IPS-15b (cell line): ENCODE measurements at regions not wholly inside any gene's neighbourhood (a gene's known extent, or its start where the extent isn't known, plus 50 kb on each side); places are given as distances from the start of the nearest gene placed in this dataset.

Source experiments
- H3K27me3 ChIP-seq: one replicate; pipeline ENCODE4 v1.6.1; 2013; ENCODE audit warnings: low read length; ENCODE audit not compliant: control insufficient read depth, insufficient read depth
- H3K36me3 ChIP-seq: one replicate; pipeline ENCODE4 v1.6.1; 2013; ENCODE audit warnings: low read length; ENCODE audit not compliant: control insufficient read depth, insufficient read depth
- H3K4me1 ChIP-seq: one replicate; pipeline ENCODE4 v1.6.1; 2013; ENCODE audit warnings: mild to moderate bottlenecking, low read length; ENCODE audit not compliant: control insufficient read depth, insufficient read depth
- H3K4me3 ChIP-seq: one replicate; pipeline ENCODE4 v1.5.1; 2013; ENCODE audit warnings: low read depth, low read length
- H3K9ac ChIP-seq: one replicate; pipeline ENCODE4 v1.6.1; 2013; ENCODE audit warnings: low read depth, mild to moderate bottlenecking, low read length
- H3K9me3 ChIP-seq: one replicate; pipeline ENCODE4 v1.6.1; 2013; ENCODE audit warnings: mild to moderate bottlenecking, low read length; ENCODE audit not compliant: control insufficient read depth, insufficient read depth

DNA sequence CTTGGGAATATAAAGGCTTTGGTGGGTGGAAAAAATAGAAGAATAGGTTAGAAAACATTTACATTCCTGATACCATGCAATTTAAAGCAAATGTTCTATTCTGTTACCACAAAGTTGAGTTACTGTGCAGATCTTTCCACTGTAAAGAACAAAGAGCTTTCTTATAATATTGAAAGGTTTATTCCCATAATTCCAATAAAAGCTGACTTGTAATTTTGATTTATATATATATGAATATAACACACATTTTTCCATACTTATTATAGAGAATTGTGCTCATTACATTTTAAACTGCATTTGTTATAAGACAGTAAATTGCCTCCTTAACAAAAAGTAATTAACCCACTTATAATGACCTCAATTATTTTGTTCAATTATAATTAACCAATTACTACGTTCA is 135.9 kb downstream of the RNASET2 start:
- Histone ChIP-seq H3K9ac (no peak overlapping the region), H3K4me3 (no peak overlapping the region), H3K9me3 (no peaks in the 10 kb centered on the region), H3K36me3 (no peaks in the 10 kb centered on the region), H3K27me3 (no peaks in the 10 kb centered on the region), H3K4me1 (no peaks in the 10 kb centered on the region)

DNA sequence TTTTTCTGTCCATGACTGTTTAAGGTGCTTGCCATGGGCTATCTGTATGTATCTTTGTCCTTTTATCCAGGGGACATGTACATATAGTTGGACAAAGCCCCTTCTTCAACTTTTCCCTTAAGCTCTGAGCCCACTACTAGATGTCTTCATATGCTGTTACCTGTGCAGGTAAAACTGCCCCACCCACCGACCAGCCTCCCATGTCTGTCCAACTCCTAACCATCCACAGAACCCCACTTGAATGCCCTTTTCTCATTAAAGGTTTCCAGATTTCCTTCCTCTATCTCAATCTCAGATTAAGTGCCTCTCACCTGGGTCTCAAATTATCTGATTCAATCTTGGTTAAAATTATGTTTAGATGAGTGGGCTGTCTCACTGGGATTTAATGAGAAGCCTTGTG is 136.3 kb downstream of the RNASET2 start:
- H3K4me1 ChIP-seq: no peaks in the 10 kb centered on the region
- no peaks in the 10 kb centered on the region for H3K9me3 ChIP-seq
- no peaks in the 10 kb centered on the region for H3K27me3 ChIP-seq
- no peak overlapping the region for H3K9ac ChIP-seq
- no peaks in the 10 kb centered on the region for H3K36me3 ChIP-seq
- H3K4me3 ChIP-seq: no peak overlapping the region

GRCh38 chr6:166815629-166816028 is 140.7 kb downstream of the RNASET2 start:
- no peaks in the 10 kb centered on the region for H3K36me3 ChIP-seq
- no peaks in the 10 kb centered on the region for H3K4me1 ChIP-seq
- no peaks in the 10 kb centered on the region for H3K9me3 ChIP-seq
- no peaks in the 10 kb centered on the region for H3K27me3 ChIP-seq
- no peak overlapping the region for H3K4me3 ChIP-seq
- no peak overlapping the region for H3K9ac ChIP-seq

DNA sequence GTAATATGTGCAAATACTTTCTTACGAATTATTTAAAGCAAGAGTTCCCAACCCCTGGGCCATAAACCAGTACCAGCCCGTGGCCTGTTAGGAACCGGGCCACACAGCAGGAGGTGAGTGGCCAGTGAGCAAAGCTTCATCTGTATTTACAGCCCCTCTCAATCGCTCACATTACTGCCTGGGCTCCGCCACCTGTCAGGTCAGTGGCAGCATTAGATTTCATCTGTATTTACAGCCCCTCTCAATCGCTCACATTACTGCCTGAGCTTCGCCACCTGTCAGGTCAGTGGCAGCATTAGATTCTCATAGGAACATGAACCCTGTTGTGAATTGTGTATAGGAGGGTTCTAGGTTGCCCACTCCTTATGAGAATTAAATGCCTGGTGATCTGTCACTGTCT is 142.0 kb downstream of the RNASET2 start:
- Histone ChIP-seq H3K9ac (no peak overlapping the region), H3K36me3 (no peaks in the 10 kb centered on the region), H3K4me1 (no peaks in the 10 kb centered on the region), H3K9me3 (no peaks in the 10 kb centered on the region), H3K4me3 (no peak overlapping the region), H3K27me3 (no peaks in the 10 kb centered on the region)

GRCh38 chr6:166813461-166813860 is 142.9 kb downstream of the RNASET2 start:
- no peak overlapping the region for H3K4me3 ChIP-seq
- no peaks in the 10 kb centered on the region for H3K27me3 ChIP-seq
- no peaks in the 10 kb centered on the region for H3K36me3 ChIP-seq
- H3K9me3 ChIP-seq: no peaks in the 10 kb centered on the region
- no peak overlapping the region for H3K9ac ChIP-seq
- no peaks in the 10 kb centered on the region for H3K4me1 ChIP-seq

GRCh38 chr6:166810864-166811263 is 145.5 kb downstream of the RNASET2 start:
- Histone ChIP-seq H3K4me1 (no peaks in the 10 kb centered on the region), H3K9me3 (no peaks in the 10 kb centered on the region), H3K4me3 (no peak overlapping the region), H3K36me3 (no peaks in the 10 kb centered on the region), H3K27me3 (no peaks in the 10 kb centered on the region), H3K9ac (no peak overlapping the region)

- Histone ChIP-seq H3K4me3 (no peak overlapping the region), H3K27me3 (no peaks in the 10 kb centered on the region), H3K9ac (no peak overlapping the region), H3K9me3 (no peaks in the 10 kb centered on the region), H3K4me1 (no peaks in the 10 kb centered on the region), H3K36me3 (no peaks in the 10 kb centered on the region)
These were observed 146.6 kb downstream of the RNASET2 start for GRCh38 chr6:166809721-166810120.

DNA sequence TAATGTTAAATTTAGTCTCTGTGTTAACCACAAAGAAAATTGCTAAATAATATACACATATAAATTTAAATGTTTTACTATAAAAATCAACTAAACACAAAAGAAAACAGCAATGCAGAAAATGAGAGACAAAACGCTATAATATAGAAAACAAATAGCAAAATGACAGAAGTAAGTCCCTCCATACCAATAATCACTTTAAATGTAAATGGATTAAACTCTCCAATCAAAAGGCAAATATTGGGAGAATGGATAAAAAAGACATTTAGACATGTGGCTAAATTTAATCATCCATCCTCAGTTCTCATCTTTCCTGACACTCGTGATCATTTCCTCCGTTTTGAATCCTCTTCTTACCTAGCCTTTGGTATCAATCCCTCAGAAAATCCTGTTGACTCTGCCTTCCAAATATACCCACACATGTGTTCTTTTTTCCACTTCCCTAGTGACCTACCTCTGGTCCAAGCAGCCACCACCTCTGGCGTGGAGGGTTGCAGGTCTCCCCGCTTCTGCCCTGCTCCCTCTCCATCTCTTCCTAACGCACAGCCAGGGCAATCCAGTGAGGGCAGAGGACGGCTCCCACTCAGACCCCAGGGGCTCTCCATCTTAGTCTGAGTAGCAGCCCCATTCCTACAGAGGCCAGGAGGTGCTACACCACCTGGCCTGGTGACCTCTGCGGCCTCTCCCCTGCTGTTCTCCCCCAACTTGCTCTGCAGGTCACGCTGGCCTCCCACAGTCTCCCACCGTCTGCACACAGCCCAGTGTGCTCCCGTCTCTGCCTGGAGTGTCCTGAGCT is 149.2 kb downstream of the RNASET2 start:
- H3K4me1 ChIP-seq: no peaks in the 10 kb centered on the region
- no peak overlapping the region for H3K9ac ChIP-seq
- H3K36me3 ChIP-seq: no peaks in the 10 kb centered on the region
- H3K9me3 ChIP-seq: no peaks in the 10 kb centered on the region
- no peak overlapping the region for H3K4me3 ChIP-seq
- no peaks in the 10 kb centered on the region for H3K27me3 ChIP-seq

DNA sequence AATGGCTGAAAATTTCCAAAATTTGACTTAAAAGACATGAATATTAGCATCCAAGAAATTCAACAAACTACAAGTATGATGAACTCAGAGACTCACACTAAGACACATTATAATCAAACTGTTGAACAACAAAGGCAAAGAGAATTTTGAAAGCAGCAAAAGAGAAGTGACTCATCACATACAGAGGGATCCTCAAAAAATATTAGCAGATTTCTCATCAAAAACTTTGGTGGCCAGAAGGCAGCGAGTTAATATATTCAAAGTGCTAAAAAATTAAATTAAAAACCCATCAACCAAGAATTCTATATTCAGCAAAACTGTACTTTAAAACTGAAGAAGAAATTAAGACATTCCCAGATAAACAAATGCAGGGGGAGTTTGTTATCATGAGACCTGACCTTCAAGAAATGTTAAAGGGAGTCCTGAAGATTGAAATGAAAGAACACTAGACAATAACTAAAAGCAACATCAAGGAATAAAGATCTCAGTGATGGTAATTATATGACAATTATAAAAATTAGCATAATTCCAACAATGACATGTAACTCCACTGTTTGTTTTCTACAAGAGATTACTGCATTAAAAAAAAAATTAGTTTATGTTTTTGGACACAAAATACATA is 150.0 kb downstream of the RNASET2 start:
- Histone ChIP-seq H3K36me3 (no peaks in the 10 kb centered on the region), H3K9me3 (no peaks in the 10 kb centered on the region), H3K4me1 (no peaks in the 10 kb centered on the region), H3K27me3 (no peaks in the 10 kb centered on the region), H3K9ac (no peak overlapping the region), H3K4me3 (no peak overlapping the region)

- no peaks in the 10 kb centered on the region for H3K27me3 ChIP-seq
- no peaks in the 10 kb centered on the region for H3K4me1 ChIP-seq
- no peak overlapping the region for H3K4me3 ChIP-seq
- no peaks in the 10 kb centered on the region for H3K9me3 ChIP-seq
- no peaks in the 10 kb centered on the region for H3K36me3 ChIP-seq
- no peak overlapping the region for H3K9ac ChIP-seq
These were observed 152.9 kb downstream of the RNASET2 start for GRCh38 chr6:166803471-166803870.

DNA sequence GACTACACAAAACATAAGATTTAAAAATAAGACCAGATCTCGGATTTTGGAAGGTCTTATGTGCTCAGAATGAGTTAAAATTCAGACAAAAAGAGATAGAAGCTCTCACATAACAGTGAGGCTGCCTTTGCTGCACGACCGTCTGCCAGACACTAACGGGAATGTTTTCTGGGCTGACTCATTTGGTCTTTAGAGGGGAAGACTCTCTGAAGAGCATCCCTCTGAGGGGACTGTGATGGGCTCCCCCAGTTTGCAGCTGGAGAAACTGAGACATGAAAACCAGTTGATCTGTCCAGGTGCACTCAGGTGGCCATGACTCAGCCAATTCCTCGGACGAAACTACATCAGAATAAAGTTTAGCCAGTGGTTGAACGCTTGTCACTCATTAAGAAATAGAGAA is 153.9 kb downstream of the RNASET2 start:
- no peak overlapping the region for H3K4me3 ChIP-seq
- H3K9ac ChIP-seq: no peak overlapping the region
- no peaks in the 10 kb centered on the region for H3K36me3 ChIP-seq
- H3K9me3 ChIP-seq: no peaks in the 10 kb centered on the region
- no peaks in the 10 kb centered on the region for H3K27me3 ChIP-seq
- no peaks in the 10 kb centered on the region for H3K4me1 ChIP-seq

GRCh38 chr6:166800137-166800536 is 156.2 kb downstream of the RNASET2 start:
- H3K4me3 ChIP-seq: no peak overlapping the region
- H3K9me3 ChIP-seq: no peaks in the 10 kb centered on the region

More at GRCh38 chr6:166800137-166800536, 156.2 kb downstream of the RNASET2 start:
- no peaks in the 10 kb centered on the region for H3K4me1 ChIP-seq
- no peak overlapping the region for H3K9ac ChIP-seq
- no peaks in the 10 kb centered on the region for H3K36me3 ChIP-seq
- no peaks in the 10 kb centered on the region for H3K27me3 ChIP-seq
